HCT116 (cell line): ENCODE measurements at regions not wholly inside any gene's neighbourhood (a gene's known extent, or its start where the extent isn't known, plus 50 kb on each side); places are given as distances from the start of the nearest gene placed in this dataset.

Source experiments
- EZH2phosphoT487 ChIP-seq: fragments of 200-600 bp; IDR thresholded peaks from 2 replicates; pipeline ENCODE4 v1.6.1; 2018; ENCODE audit warnings: antibody characterized with exemption, borderline replicate concordance
- SP1 ChIP-seq: IDR thresholded peaks from 2 replicates; pipeline ENCODE4 v1.6.1; 2012; ENCODE audit warnings: low read depth
- TCF7L2 ChIP-seq: IDR thresholded peaks from 2 replicates; pipeline ENCODE4 v1.7.0; 2011; ENCODE audit warnings: borderline replicate concordance, inconsistent platforms; ENCODE audit not compliant: insufficient read depth, insufficient read length; ENCODE audit errors: extremely low read depth
- TF ChIP-seq, protein P1 (sequence below): IDR thresholded peaks from 2 replicates; pipeline ENCODE4 v1.6.1; 2011; ENCODE audit warnings: mild to moderate bottlenecking, low read length, moderate library complexity; ENCODE audit not compliant: insufficient replicate concordance; ENCODE audit errors: extremely low read depth
- TF ChIP-seq, protein P2 (sequence below), 3 experiments: fragments of 200-600 bp in 1 of 3; sonication (generic) in 1 of 3; IDR thresholded peaks in 2 of 3; conservative IDR thresholded peaks in 1 of 3; 2 replicates each; pipeline ENCODE4 v1.5.1; 2012 to 2017; ENCODE audit warnings: low read depth in 2 of 3, low read length in 2 of 3, antibody characterized with exemption in 1 of 3, borderline replicate concordance in 1 of 3, control low read depth in 1 of 3, mild to moderate bottlenecking in 1 of 3, mixed read lengths in 1 of 3, mixed run types in 1 of 3, moderate library complexity in 1 of 3; ENCODE audit not compliant: insufficient read depth in 1 of 3

DNA sequence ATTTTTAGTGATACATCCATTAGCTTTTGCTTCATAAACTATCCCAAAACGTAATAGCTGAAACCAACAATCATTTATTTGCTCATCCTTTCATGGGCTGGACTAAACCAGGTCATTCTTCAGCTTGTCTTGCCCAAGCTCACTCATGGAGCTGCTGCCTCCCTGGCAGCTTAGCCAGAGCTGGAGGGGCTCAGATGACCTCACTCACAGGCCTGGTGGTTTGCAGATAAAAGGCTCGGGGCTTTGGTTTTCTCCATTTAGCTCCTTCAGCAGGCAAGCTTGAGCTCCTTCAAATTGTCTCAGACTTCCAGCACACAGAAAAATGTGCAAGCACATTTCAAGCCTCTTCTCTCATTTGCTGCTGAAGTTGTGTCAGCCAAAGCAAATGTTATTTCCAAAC lies 139.1 kb downstream of the BTBD3 start:
- TF ChIP-seq, protein P1, sequence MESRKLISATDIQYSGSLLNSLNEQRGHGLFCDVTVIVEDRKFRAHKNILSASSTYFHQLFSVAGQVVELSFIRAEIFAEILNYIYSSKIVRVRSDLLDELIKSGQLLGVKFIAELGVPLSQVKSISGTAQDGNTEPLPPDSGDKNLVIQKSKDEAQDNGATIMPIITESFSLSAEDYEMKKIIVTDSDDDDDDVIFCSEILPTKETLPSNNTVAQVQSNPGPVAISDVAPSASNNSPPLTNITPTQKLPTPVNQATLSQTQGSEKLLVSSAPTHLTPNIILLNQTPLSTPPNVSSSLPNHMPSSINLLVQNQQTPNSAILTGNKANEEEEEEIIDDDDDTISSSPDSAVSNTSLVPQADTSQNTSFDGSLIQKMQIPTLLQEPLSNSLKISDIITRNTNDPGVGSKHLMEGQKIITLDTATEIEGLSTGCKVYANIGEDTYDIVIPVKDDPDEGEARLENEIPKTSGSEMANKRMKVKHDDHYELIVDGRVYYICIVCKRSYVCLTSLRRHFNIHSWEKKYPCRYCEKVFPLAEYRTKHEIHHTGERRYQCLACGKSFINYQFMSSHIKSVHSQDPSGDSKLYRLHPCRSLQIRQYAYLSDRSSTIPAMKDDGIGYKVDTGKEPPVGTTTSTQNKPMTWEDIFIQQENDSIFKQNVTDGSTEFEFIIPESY, result no peak
- no peak for TF ChIP-seq EZH2phosphoT487
- TF ChIP-seq, protein P2, sequence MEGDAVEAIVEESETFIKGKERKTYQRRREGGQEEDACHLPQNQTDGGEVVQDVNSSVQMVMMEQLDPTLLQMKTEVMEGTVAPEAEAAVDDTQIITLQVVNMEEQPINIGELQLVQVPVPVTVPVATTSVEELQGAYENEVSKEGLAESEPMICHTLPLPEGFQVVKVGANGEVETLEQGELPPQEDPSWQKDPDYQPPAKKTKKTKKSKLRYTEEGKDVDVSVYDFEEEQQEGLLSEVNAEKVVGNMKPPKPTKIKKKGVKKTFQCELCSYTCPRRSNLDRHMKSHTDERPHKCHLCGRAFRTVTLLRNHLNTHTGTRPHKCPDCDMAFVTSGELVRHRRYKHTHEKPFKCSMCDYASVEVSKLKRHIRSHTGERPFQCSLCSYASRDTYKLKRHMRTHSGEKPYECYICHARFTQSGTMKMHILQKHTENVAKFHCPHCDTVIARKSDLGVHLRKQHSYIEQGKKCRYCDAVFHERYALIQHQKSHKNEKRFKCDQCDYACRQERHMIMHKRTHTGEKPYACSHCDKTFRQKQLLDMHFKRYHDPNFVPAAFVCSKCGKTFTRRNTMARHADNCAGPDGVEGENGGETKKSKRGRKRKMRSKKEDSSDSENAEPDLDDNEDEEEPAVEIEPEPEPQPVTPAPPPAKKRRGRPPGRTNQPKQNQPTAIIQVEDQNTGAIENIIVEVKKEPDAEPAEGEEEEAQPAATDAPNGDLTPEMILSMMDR (IDR thresholded peaks at IDR 0.05 in 2 of 3, conservative IDR thresholded peaks at IDR 0.05 in 1 of 3; ENCODE audit: borderline replicate concordance in 1 of 3, insufficient read depth in 1 of 3, low read depth in 2 of 3, low read length in 2 of 3), result no peak
- TF ChIP-seq SP1, result no peak
- no peak for TF ChIP-seq TCF7L2
